ENCODE measurements at regions not wholly inside any gene's neighbourhood (a gene's known extent, or its start where the extent isn't known, plus 50 kb on each side); places are given as distances from the start of the nearest gene placed in this dataset.

DNA sequence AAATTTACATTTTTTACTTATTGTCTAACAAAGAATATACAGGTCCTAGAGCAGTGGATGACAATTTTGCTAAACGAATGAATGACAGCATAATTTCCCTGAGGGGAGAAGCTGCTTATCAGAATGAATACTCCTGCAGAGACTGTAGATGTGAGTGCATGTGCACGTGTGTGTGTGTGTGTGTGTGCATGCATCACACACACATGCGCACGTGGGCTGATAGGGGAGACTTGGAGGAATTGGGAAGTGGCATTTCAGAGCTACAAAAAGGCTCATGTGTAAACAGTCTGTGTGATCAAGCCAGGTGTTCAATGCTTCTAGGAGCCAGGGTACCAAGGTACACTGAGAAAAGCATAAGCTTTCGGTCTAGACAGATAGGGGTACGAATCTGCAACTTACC is 93.5 kb upstream of the SASH1 start:
- H3K36me3 Mint-ChIP-seq (ENCODE audit: low read depth): no peaks in the 10 kb centered on the region
- H3K27ac ChIP-seq (ENCODE audit: low read depth in 1 of 2, low read length in 2 of 2): no peak overlapping the region
- H3K4me3 Mint-ChIP-seq: no peak overlapping the region
- H3K27me3 Mint-ChIP-seq: peaks cover 44% of the 10 kb centered on the region
- H3K27me3 ChIP-seq (ENCODE audit: control insufficient read depth in 1 of 2, insufficient read depth in 2 of 2, low read length in 2 of 2): no peaks in the 10 kb centered on the region
- DNase-seq: no peak
- no peak overlapping the region for H3K27ac Mint-ChIP-seq
- no peaks in the 10 kb centered on the region for H3K9me3 Mint-ChIP-seq
- no peaks in the 10 kb centered on the region for H3K4me1 ChIP-seq (ENCODE audit: insufficient read depth, low read length)
- intact Hi-C loops (cut with DNase I, micrococcal nuclease): no loop called here
- CTCF ChIA-PET: interaction anchor here (0.6 kb wide), 1 partner anchor 15 kb away, joined by 4 read pairs; no protein-coding TSS in a partner anchor
- no peaks in the 10 kb centered on the region for H3K4me1 Mint-ChIP-seq (ENCODE audit: low read depth)
- POLR2A ChIA-PET: no interaction called here
- no peaks in the 10 kb centered on the region for H3K9me3 ChIP-seq (ENCODE audit: control insufficient read depth in 1 of 2, insufficient read depth in 1 of 2, low read length in 2 of 2)
- no peak for ATAC-seq (ENCODE audit: poor library complexity)
- TF ChIP-seq, protein P1, sequence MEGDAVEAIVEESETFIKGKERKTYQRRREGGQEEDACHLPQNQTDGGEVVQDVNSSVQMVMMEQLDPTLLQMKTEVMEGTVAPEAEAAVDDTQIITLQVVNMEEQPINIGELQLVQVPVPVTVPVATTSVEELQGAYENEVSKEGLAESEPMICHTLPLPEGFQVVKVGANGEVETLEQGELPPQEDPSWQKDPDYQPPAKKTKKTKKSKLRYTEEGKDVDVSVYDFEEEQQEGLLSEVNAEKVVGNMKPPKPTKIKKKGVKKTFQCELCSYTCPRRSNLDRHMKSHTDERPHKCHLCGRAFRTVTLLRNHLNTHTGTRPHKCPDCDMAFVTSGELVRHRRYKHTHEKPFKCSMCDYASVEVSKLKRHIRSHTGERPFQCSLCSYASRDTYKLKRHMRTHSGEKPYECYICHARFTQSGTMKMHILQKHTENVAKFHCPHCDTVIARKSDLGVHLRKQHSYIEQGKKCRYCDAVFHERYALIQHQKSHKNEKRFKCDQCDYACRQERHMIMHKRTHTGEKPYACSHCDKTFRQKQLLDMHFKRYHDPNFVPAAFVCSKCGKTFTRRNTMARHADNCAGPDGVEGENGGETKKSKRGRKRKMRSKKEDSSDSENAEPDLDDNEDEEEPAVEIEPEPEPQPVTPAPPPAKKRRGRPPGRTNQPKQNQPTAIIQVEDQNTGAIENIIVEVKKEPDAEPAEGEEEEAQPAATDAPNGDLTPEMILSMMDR (IDR thresholded peaks at IDR 0.05): no peak
- no peak overlapping the region for H3K4me3 ChIP-seq (ENCODE audit: low read length)
- no peaks in the 10 kb centered on the region for H3K36me3 ChIP-seq (ENCODE audit: insufficient read depth, low read length)

DNA sequence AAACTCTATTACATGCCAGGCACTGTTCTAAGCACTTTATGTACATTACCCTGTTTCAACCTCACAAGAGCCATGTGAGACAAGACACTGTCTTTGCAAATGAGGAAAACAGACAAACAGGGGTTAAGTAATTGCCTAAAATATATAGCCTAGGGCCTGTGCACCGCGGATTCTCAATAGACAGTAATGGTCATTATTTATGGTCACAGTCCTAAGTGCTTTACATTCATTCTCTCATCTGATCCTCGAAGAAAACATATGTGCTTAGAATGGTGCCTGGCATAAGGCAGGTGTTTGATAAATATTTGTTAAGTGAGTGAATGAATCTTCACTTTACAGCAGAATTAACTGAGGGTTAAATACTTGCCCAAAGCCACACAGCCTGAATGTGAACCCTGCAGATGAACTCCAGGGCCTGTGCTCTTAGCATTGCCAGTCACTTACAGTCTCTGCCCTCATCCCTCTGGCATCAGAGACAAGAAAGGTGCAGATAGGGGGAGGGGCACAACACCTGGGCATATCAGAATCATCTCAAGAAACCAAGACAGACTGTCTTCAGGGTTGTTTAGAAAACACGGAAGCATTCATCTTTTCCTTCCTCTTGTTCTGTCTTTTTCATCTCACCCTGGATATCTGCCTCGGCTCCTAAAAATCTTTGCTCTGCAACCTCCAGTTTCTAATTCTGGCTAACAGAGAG is 92.8 kb upstream of the SASH1 start:
- CTCF ChIA-PET: interaction anchor here (1.0 kb wide), 1 partner anchor 10 kb away, joined by 3 read pairs; no protein-coding TSS in a partner anchor
- no peak for DNase-seq
- Mint-ChIP-seq H3K9me3 (no peaks in the 10 kb centered on the region), H3K36me3 (ENCODE audit: low read depth) (no peaks in the 10 kb centered on the region), H3K27ac (no peak overlapping the region), H3K4me1 (ENCODE audit: low read depth) (no peaks in the 10 kb centered on the region), H3K27me3 (peaks cover 38% of the 10 kb centered on the region), H3K4me3 (no peak overlapping the region)
- Histone ChIP-seq H3K27ac (ENCODE audit: low read depth in 1 of 2, low read length in 2 of 2) (no peak overlapping the region), H3K4me1 (ENCODE audit: insufficient read depth, low read length) (no peaks in the 10 kb centered on the region), H3K36me3 (ENCODE audit: insufficient read depth, low read length) (no peaks in the 10 kb centered on the region), H3K27me3 (ENCODE audit: control insufficient read depth in 1 of 2, insufficient read depth in 2 of 2, low read length in 2 of 2) (no peaks in the 10 kb centered on the region), H3K4me3 (ENCODE audit: low read length) (no peak overlapping the region), H3K9me3 (ENCODE audit: control insufficient read depth in 1 of 2, insufficient read depth in 1 of 2, low read length in 2 of 2) (no peaks in the 10 kb centered on the region)
- no peak for ATAC-seq (ENCODE audit: poor library complexity)
- POLR2A ChIA-PET: no interaction called here
- TF ChIP-seq, protein P1 (IDR thresholded peaks at IDR 0.05): no peak
- intact Hi-C loops (cut with DNase I, micrococcal nuclease): loop anchor here in 1 of 2 experiments (5.0 kb wide), 1 partner anchor 1393 kb away; no protein-coding TSS in a partner anchor

DNA sequence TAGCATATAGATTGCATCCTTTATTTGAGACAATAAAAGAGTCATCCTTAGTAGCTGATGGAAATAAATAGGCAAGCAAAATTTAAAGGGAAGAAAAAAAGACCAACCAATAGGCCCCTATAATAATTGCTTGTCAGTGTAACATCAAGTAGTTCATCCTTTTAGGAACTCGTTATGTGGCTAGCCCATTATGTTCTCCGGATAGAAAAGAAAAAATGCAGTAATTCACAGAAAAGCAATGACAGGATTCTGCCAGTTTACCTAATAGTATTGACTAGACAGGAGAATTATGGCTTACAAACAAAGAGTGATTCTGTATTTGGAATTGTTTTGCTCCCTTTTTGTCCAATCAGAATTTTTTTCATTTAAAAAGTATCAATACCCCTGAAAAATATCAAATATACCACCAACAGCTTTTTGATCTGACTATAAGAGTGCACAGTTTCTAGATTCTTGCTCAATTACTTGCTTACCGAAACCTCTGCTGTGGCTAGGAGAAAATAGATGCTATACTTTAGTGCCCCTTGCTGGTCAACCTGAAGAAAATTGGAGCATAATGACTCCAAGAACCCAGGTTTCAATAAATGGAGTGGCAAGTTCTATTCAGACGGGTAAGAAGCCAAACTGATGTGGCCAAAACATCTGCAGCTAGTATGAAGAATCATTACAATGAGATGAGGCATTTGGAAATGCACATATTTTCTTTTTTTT is 91.5 kb upstream of the SASH1 start:
- Mint-ChIP-seq H3K9me3 (no peaks in the 10 kb centered on the region), H3K27me3 (peaks cover 30% of the 10 kb centered on the region), H3K4me1 (ENCODE audit: low read depth) (no peaks in the 10 kb centered on the region), H3K4me3 (no peak overlapping the region), H3K27ac (no peak overlapping the region), H3K36me3 (ENCODE audit: low read depth) (no peaks in the 10 kb centered on the region)
- ChIA-PET POLR2A (no interaction called here), CTCF (interaction anchor here (1.0 kb wide), 1 partner anchor 9 kb away, joined by 3 read pairs; no protein-coding TSS in a partner anchor)
- TF ChIP-seq, protein P1 (IDR thresholded peaks at IDR 0.05): peak; percentile 23
- Histone ChIP-seq H3K27ac (ENCODE audit: low read depth in 1 of 2, low read length in 2 of 2) (no peak overlapping the region), H3K9me3 (ENCODE audit: control insufficient read depth in 1 of 2, insufficient read depth in 1 of 2, low read length in 2 of 2) (no peaks in the 10 kb centered on the region), H3K4me3 (ENCODE audit: low read length) (no peak overlapping the region), H3K27me3 (ENCODE audit: control insufficient read depth in 1 of 2, insufficient read depth in 2 of 2, low read length in 2 of 2) (no peaks in the 10 kb centered on the region), H3K4me1 (ENCODE audit: insufficient read depth, low read length) (no peaks in the 10 kb centered on the region), H3K36me3 (ENCODE audit: insufficient read depth, low read length) (no peaks in the 10 kb centered on the region)
- ATAC-seq (ENCODE audit: poor library complexity) (no peak), DNase-seq (peak in 3 of 14 experiments; percentile 21 to 39 (median 39))
- intact Hi-C loops (cut with DNase I, micrococcal nuclease): loop anchor here (1.0 to 5.0 kb wide), 3 partner anchors 74 to 1394 kb away; no protein-coding TSS in a partner anchor

Measured in CD4-positive, alpha-beta T cell (primary cell).